ENCODE measurements at regions not wholly inside any gene's neighbourhood (a gene's known extent, or its start where the extent isn't known, plus 50 kb on each side); places are given as distances from the start of the nearest gene placed in this dataset.

DNA sequence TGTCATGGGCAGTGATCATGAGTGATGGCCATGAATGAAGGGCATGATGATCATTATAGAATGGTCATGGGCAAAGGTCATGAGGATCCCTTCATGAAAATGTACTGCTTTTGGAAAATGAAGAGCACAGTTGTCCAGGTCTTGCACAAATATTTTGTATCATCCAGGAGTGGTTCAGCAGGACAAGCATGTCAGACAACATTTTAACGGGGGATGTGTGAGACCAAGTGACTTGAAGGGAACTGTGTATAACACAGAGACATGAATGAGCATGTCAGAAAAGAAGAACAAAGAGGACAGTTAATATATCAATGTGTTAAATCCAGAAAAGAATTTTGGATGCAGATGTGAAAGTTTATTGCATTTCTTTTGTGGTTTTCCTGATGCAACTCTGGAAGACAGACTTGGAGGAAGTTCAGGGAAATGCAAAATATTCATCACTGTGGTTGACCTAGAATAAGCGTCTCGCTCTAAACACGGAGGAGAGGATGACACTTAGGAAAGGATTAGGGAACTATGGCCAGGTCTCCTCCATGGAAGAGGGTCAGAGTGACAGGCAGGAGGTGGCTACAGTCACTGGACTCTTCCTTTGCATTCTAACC, 116.1 kb upstream of the IRX4 start:
- TF ChIP-seq, protein P1, sequence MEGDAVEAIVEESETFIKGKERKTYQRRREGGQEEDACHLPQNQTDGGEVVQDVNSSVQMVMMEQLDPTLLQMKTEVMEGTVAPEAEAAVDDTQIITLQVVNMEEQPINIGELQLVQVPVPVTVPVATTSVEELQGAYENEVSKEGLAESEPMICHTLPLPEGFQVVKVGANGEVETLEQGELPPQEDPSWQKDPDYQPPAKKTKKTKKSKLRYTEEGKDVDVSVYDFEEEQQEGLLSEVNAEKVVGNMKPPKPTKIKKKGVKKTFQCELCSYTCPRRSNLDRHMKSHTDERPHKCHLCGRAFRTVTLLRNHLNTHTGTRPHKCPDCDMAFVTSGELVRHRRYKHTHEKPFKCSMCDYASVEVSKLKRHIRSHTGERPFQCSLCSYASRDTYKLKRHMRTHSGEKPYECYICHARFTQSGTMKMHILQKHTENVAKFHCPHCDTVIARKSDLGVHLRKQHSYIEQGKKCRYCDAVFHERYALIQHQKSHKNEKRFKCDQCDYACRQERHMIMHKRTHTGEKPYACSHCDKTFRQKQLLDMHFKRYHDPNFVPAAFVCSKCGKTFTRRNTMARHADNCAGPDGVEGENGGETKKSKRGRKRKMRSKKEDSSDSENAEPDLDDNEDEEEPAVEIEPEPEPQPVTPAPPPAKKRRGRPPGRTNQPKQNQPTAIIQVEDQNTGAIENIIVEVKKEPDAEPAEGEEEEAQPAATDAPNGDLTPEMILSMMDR (IDR thresholded peaks at IDR 0.05 in 8 of 11, conservative IDR thresholded peaks at IDR 0.05 in 3 of 11), result no peak
- TF ChIP-seq POLR2AphosphoS5 (IDR thresholded peaks at IDR 0.05) (no peak), POLR2A (IDR thresholded peaks at IDR 0.05) (no peak)
- Histone ChIP-seq H3K27ac (no peak overlapping the region), H3K27me3 (replicated peaks in 1 of 7) (peaks cover 0 to 68% (median 4%) of the 10 kb centered on the region in 7 donors), H3K4me3 (no peak overlapping the region), H3K4me1 (no peaks in the 10 kb centered on the region), H3K36me3 (no peaks in the 10 kb centered on the region), H3K9me3 (peaks cover 0 to 21% (median under 1%) of the 10 kb centered on the region in 8 donors)
- 67 to 80% (median 74%) methylated on average over 4 of the region's 4 CpGs for WGBS, 5 donors
- intact Hi-C loops (cut with DNase I; ENCODE audit: low total_unique reads), result no loop called here
- DNase-seq, result no peak

DNA sequence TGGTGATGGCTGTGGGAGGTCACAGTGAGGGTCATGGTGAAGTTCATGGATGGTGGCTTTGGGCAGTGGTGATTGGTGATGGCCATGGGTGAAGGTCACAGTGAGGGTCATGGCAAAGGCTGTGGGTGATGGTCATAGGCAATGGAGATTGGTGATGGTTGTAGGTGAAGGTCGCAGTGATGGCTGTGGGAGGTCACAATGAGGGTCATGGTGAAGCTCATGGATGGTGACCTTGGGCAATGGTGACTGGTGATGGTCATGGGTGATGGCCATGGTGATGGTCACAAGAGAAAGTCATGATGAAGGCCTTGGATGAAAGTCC, 115.6 kb upstream of the IRX4 start:
- TF ChIP-seq POLR2AphosphoS5 (IDR thresholded peaks at IDR 0.05) (no peak), POLR2A (IDR thresholded peaks at IDR 0.05) (no peak)
- TF ChIP-seq, protein P1 (IDR thresholded peaks at IDR 0.05 in 8 of 11, conservative IDR thresholded peaks at IDR 0.05 in 3 of 11), result no peak
- DNase-seq, result no peak

DNA sequence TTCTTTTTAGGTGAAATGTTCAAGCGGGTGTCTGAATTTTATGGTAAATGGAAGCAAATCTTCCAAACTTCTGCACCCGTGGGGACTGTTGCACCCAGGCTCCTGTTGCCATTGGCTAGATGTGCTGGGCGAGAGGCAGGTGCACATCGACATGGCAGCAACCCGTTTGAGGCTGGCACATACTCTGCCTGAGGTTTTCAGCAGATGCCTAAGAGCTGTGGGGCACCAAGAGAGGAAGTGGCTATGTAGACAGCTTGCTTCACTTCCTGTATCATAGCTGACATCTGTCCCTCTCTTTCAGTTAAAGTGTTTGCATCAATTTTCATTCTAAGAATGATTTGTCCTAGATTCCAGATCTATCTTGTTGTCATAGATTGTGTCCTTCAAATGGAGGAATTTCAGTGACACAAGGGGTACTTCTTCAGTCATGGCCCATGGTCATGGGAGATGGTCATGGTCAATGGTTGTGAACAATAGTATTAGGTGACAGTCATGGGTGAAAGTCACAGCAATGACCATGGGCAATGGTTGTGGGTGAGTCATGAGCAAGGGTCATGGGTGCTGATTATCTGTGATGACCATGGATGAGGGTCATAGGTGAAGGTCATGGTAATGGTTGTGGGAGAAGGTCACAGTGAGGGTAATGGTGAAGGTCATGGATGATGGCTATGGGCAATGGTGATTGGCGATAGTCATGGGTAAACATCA, 115.1 kb upstream of the IRX4 start:
- no peak overlapping the region for H3K4me3 ChIP-seq
- no peaks in the 10 kb centered on the region for H3K36me3 ChIP-seq
- DNase-seq, result no peak
- H3K27ac ChIP-seq, result no peak overlapping the region
- H3K27me3 ChIP-seq (replicated peaks in 1 of 7), result peaks cover 0 to 60% (median 4%) of the 10 kb centered on the region in 7 donors
- TF ChIP-seq, protein P1 (IDR thresholded peaks at IDR 0.05 in 8 of 11, conservative IDR thresholded peaks at IDR 0.05 in 3 of 11), result no peak
- no peak for TF ChIP-seq POLR2A (IDR thresholded peaks at IDR 0.05)
- no peak for TF ChIP-seq POLR2AphosphoS5 (IDR thresholded peaks at IDR 0.05)
- WGBS, 5 donors, result 57 to 79% (median 68%) methylated on average over 6 of the region's 6 CpGs
- intact Hi-C loops (cut with DNase I; ENCODE audit: low total_unique reads), result no loop called here
- peaks cover 0 to 31% (median 7%) of the 10 kb centered on the region in 8 donors for H3K9me3 ChIP-seq
- no peaks in the 10 kb centered on the region for H3K4me1 ChIP-seq

More for the DNA sequence above, 115.6 kb upstream of the IRX4 start:
- Histone ChIP-seq H3K9me3 (peaks cover 0 to 26% (median 3%) of the 10 kb centered on the region in 8 donors), H3K4me1 (no peaks in the 10 kb centered on the region), H3K4me3 (no peak overlapping the region), H3K27ac (no peak overlapping the region), H3K36me3 (no peaks in the 10 kb centered on the region), H3K27me3 (replicated peaks in 1 of 7) (peaks cover 0 to 65% (median 4%) of the 10 kb centered on the region in 7 donors)
- 75 to 96% (median 91%) methylated on average over 1 of the region's 1 CpG for WGBS, 5 donors
- intact Hi-C loops (cut with DNase I; ENCODE audit: low total_unique reads), result no loop called here

DNA sequence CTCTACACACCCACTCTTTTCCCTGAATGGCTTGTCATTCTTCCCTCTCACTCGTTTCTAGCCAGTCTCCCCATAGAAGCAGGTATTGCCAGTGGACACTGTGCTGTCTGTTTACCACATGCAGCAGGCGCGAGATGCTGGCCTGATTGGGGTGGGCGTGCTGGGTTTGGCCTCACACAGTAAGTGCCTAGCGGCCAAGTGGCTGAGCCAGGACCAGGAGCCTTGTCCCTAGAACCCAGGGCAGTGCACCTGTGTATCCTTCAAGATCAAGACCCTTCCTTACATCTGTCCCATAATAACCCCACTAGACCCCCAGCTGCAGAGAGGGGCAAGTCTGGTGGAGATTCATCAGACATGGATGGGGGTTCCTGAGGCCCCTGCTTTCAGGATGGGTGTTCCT, 112.8 kb upstream of the IRX4 start:
- WGBS, 5 donors, result 75 to 85% (median 76%) methylated on average over 5 of the region's 5 CpGs
- no peak for TF ChIP-seq POLR2A (IDR thresholded peaks at IDR 0.05)
- TF ChIP-seq, protein P1 (IDR thresholded peaks at IDR 0.05 in 8 of 11, conservative IDR thresholded peaks at IDR 0.05 in 3 of 11), result no peak
- TF ChIP-seq POLR2AphosphoS5 (IDR thresholded peaks at IDR 0.05), result no peak
- Histone ChIP-seq H3K27ac (no peak overlapping the region), H3K4me1 (no peaks in the 10 kb centered on the region), H3K27me3 (replicated peaks in 1 of 7) (peaks cover 0 to 41% (median 2%) of the 10 kb centered on the region in 7 donors), H3K36me3 (no peaks in the 10 kb centered on the region), H3K4me3 (no peak overlapping the region), H3K9me3 (peaks cover 0 to 50% (median 19%) of the 10 kb centered on the region in 8 donors)
- DNase-seq, result no peak
- intact Hi-C loops (cut with DNase I; ENCODE audit: low total_unique reads), result no loop called here

All from spleen (tissue), 11 donors.